Ascending aorta (tissue), 2 donors: ENCODE measurements at regions not wholly inside any gene's neighbourhood (a gene's known extent, or its start where the extent isn't known, plus 50 kb on each side); places are given as distances from the start of the nearest gene placed in this dataset.
"Not testable (repeated sequence)": the region's sequence is repeated elsewhere in the genome, so short reads cannot be mapped to it uniquely, and the experiment has no call there.

Experiments used
- DNase-seq, 2 donors: peaks; one replicate each; pipeline ENCODE4 v3.0.0-alpha.2; 2019; ENCODE audit warnings: low spot score in 2 of 2
- H3K27ac ChIP-seq, 2 donors: fragments of 200-600 bp; sonication (generic); one replicate each; pipeline ENCODE4 v1.5.1; 2016 to 2017; ENCODE audit warnings: mild to moderate bottlenecking in 1 of 2
- H3K27me3 ChIP-seq: fragments of 200-600 bp; sonication (generic); one replicate; pipeline ENCODE4 v1.5.1; 2017
- H3K36me3 ChIP-seq, 2 donors: fragments of 200-600 bp; sonication (generic); one replicate each; pipeline ENCODE4 v1.5.1; 2016
- H3K4me1 ChIP-seq, 2 donors: fragments of 200-600 bp; sonication (generic); one replicate each; pipeline ENCODE4 v1.5.1; 2016 to 2017; ENCODE audit warnings: mild to moderate bottlenecking in 1 of 2
- H3K4me3 ChIP-seq, 2 donors: fragments of 200-600 bp; sonication (generic); one replicate each; pipeline ENCODE4 v1.5.1; 2016 to 2017; ENCODE audit warnings: mild to moderate bottlenecking in 1 of 2
- H3K9me3 ChIP-seq, 2 donors: fragments of 200-600 bp; sonication (generic); one replicate each; pipeline ENCODE4 v1.5.1; 2016
- intact Hi-C: fragments of 100-400 bp; cut with DNase I; formaldehyde crosslinking; loops from one replicate; pipeline ENCODE4 v1.15.1; 2023
- TF ChIP-seq, protein P1 (sequence below), 3 experiments: fragments of 200-600 bp in 2 of 3; fragments of 450-650 bp in 1 of 3; sonication (generic) in 2 of 3; IDR thresholded peaks; one replicate each; pipeline ENCODE4 v1.5.1; 2016 to 2019; ENCODE audit warnings: antibody characterized with exemption in 3 of 3, mild to moderate bottlenecking in 1 of 3, moderate library complexity in 1 of 3

DNA sequence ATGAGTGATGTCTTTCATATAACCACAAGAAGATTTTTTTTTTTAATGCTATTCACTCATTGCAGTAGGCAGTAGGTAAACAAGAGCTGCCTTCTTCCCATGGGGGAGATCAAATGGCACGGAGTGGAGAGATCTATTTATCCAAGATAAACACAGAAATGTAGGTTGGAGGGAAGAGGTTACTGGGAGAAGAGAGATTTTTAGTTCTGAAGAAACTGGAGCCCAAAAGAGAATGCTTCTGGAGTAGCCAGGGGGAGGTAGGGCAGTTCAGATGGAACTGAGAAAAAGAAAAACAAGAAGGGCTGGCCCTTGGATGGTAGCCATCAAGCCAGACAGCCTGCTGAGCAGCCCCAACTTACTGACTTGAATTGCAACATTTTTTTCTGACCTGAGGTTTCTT is 270.1 kb upstream of the TPK1 start:
- Histone ChIP-seq H3K9me3 (no peaks in the 10 kb centered on the region), H3K27ac (no peak overlapping the region), H3K4me3 (no peak overlapping the region), H3K27me3 (no peaks in the 10 kb centered on the region), H3K36me3 (no peaks in the 10 kb centered on the region), H3K4me1 (no peaks in the 10 kb centered on the region)
- DNase-seq: no peak
- TF ChIP-seq, protein P1, sequence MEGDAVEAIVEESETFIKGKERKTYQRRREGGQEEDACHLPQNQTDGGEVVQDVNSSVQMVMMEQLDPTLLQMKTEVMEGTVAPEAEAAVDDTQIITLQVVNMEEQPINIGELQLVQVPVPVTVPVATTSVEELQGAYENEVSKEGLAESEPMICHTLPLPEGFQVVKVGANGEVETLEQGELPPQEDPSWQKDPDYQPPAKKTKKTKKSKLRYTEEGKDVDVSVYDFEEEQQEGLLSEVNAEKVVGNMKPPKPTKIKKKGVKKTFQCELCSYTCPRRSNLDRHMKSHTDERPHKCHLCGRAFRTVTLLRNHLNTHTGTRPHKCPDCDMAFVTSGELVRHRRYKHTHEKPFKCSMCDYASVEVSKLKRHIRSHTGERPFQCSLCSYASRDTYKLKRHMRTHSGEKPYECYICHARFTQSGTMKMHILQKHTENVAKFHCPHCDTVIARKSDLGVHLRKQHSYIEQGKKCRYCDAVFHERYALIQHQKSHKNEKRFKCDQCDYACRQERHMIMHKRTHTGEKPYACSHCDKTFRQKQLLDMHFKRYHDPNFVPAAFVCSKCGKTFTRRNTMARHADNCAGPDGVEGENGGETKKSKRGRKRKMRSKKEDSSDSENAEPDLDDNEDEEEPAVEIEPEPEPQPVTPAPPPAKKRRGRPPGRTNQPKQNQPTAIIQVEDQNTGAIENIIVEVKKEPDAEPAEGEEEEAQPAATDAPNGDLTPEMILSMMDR (IDR thresholded peaks at IDR 0.05): no peak
- intact Hi-C loops: no loop called here

DNA sequence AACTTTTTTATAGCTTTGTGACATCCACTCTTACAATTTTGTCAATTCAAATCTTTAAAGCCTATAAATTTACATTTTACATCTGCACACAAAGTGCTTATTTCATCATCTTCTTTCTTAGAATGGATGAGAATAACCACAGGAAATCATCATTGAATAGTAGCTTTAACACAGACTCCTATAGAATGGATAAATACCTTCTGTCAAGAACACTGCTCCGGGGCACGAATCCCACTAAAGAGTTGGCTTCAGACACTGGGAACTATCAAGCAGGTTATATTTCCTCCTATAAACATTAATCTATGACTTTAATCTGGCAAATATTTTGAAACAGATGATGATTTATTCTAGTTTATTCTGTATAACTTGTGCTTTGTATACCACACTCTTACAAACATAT is 269.7 kb upstream of the TPK1 start:
- TF ChIP-seq, protein P1 (IDR thresholded peaks at IDR 0.05): no peak
- DNase-seq: no peak
- H3K27ac ChIP-seq: no peak overlapping the region
- no peaks in the 10 kb centered on the region for H3K9me3 ChIP-seq
- H3K36me3 ChIP-seq: no peaks in the 10 kb centered on the region
- H3K27me3 ChIP-seq: no peaks in the 10 kb centered on the region
- intact Hi-C loops: no loop called here
- H3K4me1 ChIP-seq: no peaks in the 10 kb centered on the region
- H3K4me3 ChIP-seq: no peak overlapping the region

DNA sequence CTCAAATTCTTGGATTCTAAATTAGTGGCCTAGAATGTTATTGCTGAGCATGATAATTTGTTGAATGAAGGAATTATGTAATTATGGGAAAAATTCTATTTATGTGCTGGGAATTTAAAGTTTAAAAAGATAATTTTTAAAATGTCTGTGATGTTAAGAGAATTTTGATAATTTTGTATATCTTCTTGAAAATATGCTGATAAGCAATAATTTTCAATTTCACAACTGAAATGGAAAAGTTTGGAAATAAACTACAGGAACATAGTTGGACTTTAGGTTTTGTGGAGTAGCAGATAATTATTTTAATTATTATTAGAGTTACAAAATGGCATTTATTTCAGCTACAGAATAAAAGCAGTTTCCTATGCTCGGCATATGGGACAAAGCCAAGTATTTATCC is 268.5 kb upstream of the TPK1 start:
- Histone ChIP-seq H3K4me3 (no peak overlapping the region), H3K27me3 (no peaks in the 10 kb centered on the region), H3K27ac (no peak overlapping the region), H3K36me3 (no peaks in the 10 kb centered on the region), H3K4me1 (no peaks in the 10 kb centered on the region), H3K9me3 (no peaks in the 10 kb centered on the region)
- intact Hi-C loops: no loop called here
- DNase-seq: no peak
- TF ChIP-seq, protein P1 (IDR thresholded peaks at IDR 0.05): no peak

DNA sequence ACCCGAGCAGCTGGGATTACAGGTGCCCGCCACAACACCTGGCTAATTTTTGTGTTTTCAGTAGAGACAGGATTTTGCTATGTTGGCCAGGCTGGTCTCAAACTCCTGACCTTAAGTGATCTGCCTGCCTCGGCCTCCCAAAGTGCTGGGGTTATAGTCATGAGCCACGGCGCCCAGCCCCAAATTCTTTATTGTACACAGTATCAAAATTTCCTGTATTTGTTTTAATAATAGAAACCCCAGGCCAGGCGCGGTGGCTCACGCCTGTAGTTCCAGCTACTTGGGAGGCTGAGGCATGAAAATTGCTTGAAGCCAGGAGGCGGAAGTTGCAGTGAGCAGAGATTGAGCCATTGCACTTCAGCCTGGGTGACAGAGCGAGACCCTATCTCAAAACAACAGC is 266.3 kb upstream of the TPK1 start:
- DNase-seq, intact Hi-C loops, H3K27me3 ChIP-seq, H3K4me1 ChIP-seq, H3K9me3 ChIP-seq, H3K27ac ChIP-seq, H3K4me3 ChIP-seq, H3K36me3 ChIP-seq: not testable (repeated sequence)

DNA sequence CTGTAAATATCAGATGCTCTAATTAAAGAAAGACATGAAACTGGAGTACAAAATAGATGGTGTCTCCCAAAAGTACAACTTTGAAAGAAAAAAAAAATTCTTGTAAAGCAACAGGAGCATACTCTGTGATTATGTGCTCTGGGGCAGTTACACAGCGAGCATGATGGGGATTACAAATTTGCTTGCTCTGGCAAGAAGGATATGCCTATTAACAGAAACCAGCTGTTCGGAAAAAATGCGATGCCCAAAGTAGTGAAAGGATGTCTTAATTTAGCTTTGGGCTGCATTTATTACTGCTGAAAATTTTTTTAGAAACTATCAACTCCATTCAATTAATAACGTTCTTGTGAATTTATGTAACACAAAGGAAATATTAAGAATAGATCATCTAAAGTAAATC is 256.9 kb upstream of the TPK1 start:
- TF ChIP-seq, protein P1 (IDR thresholded peaks at IDR 0.05): no peak
- Histone ChIP-seq H3K4me1 (no peaks in the 10 kb centered on the region), H3K9me3 (no peaks in the 10 kb centered on the region), H3K27ac (no peak overlapping the region), H3K27me3 (no peaks in the 10 kb centered on the region), H3K4me3 (no peak overlapping the region), H3K36me3 (no peaks in the 10 kb centered on the region)
- no peak for DNase-seq
- intact Hi-C loops: no loop called here

GRCh38 chr7:145088111-145088745 is 252.4 kb upstream of the TPK1 start:
- H3K27me3 ChIP-seq: no peaks in the 10 kb centered on the region
- no peak overlapping the region for H3K4me3 ChIP-seq
- intact Hi-C loops: no loop called here
- no peaks in the 10 kb centered on the region for H3K4me1 ChIP-seq
- no peak overlapping the region for H3K27ac ChIP-seq
- TF ChIP-seq, protein P1 (IDR thresholded peaks at IDR 0.05): no peak
- no peaks in the 10 kb centered on the region for H3K9me3 ChIP-seq
- no peaks in the 10 kb centered on the region for H3K36me3 ChIP-seq
- no peak for DNase-seq
